Myocyte (in vitro differentiated cells): ENCODE measurements at regions not wholly inside any gene's neighbourhood (a gene's known extent, or its start where the extent isn't known, plus 50 kb on each side); places are given as distances from the start of the nearest gene placed in this dataset.

ENCODE experiments used
- DNase-seq: peaks from one replicate; pipeline ENCODE4 v3.0.0-alpha.2; 2012; ENCODE audit warnings: low read depth

DNA sequence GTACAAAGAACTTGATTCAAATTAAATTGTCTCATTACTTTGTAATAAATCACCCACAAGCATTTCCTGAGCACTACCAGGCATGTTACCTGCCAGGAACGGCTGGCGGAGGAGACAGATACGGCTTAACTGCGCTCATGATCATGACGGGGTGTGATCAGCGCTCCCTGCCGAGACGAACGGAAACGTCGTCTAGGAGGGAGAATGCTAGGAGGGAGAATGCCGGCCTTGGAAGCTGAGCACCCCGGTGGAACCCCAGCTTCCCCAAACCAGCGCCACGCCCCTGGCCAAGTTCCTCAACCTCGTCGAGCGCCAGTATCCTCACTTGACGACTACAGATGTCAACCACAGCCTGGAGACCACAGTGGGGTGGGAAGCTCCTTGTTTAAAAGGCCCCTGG lies 272.8 kb downstream of the CTTN start:
- no peak for DNase-seq

DNA sequence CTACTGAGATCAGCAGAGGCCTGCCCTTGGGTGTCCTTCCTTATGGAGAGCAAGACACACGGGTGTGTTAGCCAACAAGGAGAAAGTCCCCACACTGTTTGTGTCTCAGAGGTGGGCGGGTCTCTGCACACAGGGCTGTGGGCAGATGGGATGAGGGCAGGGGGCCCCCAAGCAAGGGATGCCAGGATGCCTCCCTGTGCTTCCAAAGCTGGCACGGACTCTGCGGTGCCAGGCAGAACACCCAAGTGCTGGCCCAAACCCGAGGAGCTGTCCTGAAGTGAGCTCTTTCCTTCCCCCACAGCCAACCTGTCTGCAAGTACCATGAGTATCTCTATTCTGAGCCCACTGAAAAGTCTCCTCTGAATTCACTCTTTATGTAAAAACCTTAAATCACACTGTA lies 273.3 kb downstream of the CTTN start:
- no peak for DNase-seq

DNA sequence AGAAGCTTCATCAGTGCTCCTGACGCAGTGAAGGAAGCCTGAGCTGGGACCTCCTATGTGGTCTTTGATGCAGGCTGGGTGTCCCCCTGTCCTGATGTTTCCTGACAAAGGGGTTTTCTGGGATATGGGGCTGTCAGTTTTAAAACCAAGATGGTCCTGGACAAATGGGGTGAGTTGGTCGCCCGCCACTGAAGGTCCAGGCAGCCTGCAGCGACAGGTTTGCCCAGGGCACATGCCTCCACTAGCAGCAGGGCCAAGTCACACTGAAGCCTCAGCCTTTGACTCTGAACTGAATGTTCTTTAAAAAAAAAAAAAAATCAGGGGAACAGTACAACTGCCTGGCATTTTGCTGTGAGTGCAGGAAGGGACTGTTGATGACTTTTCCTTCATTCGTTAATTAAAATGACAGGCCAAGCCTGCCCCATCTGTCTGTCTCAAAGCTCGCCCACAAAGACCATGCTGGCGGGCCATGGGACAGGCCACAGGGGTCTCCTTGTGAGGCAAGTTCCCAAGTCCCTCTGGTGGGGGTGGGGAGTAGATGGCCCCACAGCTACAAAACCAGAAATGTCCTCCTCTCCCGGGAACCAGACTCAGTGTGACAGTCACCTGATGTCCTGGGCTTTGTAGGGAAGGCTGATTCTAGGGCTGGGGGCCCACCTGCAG lies 274.8 kb downstream of the CTTN start:
- no peak for DNase-seq

DNA sequence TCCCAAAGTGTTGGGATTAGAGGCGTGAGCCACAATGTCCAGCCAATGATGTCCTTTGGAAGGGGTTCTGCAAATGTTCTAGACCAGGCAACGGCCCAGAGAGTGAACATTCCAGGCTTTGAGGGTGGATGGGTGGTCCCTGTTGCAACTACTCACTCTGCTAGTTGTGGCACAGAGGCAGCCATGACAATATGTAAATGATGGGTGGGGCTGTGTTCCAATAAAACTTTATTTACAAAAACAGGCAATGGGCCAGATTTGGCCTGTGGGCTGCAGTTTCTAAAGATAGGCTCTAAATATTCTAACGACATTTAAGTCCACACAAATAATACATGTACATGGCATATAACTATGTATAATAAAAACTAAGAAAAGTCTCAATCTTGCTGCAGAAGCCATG lies 276.3 kb downstream of the CTTN start:
- DNase-seq, result no peak

DNA sequence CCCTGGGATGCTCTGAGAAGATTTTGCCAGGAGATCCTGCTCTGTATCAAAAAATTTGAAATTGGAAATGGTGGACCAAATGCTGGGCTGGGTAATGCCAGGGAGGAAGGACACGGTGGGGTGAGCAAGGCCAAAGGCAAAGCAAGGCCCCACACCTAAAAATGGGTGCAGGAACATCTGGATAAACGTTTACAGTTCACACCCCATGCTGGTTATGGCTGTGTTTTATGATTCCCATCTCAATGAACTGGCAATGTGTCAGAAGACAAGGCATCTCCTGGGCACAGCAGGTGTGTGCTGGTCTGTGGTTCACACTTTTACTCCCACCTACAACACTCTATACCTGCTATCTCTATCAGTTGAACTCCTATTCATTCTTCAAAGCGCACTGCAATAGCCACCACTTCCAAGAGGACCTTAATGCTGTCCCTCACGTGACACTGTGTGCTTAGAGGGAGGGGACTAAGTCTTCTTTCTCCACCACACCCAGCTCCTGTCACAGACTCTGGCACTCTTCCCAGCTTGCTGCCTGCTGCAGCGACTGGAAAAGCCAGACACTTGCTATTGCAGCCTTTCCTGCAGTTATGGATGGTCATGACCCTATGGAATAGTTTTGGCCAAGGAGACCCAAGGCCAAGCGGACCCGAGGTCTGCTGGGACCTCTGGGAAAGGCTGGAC lies 277.5 kb downstream of the CTTN start:
- peak; percentile 19 for DNase-seq

DNA sequence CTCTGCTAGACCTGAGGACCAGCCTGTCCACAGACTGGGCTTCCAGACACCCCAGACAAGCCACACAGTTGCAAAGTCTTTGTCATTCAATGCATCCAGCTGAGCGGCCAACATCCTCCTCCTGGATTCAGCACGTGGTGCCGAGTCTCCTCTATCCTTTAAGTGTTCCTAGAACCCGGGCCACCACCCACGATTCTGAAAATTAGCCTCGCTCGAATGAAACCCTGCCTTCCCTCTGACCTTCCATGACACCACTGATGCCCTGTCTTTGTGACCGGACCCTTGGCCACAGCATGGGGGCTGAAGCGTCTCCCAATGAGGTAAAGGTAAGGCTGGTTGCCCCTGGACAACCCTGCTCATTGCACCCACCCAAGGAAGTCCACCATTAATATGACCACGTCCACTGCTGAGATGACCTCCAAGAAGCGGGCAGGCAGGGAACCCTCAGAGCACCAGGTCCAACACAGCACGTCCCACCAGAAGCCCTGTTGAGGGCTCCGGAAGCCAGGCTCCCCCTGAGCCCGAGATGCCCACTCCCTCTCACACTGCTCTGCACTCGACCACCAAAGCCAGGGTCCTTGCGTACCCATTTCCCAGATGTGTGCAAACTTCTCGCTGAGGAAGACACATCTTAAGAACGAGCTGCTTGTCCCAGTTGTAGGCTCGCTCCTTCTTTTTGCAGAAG lies 279.0 kb downstream of the CTTN start:
- DNase-seq, result no peak

DNA sequence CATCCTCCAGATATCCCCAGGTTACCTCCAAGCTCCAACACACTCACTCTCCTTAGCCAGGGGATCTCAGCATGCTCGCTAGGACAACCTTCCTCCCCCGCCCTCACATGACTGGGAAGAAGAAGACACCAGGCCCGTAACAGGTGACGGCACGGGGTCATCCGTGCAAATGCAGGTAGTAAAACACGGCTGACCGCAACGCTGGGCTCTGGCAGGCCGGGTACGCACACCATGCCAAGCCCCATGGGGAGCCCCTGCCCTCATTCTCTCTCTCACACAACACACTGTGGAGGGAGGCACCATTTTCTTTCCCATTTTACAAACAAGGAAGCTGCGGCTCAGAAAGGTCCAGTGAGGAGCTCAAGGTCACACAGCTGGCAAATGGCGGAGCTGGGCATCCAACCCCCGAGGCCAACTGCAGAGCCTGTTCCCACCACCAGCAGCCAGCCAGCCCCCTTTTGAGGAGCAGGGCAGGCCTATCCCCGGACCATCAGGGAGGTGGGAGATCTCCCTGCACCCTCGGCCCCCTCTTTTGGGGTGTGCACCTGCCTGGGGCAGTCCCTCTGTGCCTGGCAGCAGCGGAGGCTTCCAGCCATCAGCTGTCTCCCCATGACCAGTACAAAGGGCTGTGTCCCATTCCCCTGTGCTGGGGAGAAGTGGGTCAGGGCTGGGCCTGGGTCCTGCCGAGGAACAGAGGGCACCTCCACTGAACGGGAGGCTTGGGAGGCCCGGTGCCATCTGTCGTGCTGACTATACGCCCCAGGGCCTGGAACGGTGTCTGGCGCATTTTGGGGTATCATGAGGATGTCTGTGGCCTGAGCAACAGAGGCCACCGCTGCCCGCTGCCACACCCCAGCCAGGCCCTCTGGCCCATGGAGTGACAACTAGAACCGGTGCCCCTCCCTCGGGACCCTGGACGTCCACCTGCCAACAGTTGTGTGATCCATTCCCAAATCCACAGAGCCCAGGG lies 280.9 kb downstream of the CTTN start:
- DNase-seq, result no peak

DNA sequence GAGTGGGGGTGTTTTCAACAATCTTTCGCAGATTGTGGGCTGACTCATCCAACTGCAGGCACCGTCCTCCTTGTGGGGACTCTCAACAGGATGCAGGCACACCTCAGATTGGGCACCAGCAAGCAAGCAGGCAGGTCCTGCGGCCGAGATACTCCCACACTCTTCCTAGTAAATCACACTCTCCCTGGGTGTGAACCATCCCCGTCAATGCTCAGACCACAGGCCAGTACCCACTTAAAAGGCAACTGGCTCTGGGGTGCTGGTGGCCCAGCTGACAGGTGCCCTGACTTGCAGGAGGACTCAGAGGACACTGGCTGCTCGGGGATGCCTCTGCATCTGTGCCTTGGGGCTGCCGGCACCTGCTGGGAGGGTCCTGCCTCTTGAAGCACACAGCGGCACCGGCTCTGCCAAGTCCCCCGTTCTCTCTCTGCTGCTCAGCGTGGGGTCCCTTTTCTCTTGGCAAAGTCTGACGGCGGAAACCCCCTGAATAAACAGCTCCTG lies 282.5 kb downstream of the CTTN start:
- DNase-seq, result no peak

DNA sequence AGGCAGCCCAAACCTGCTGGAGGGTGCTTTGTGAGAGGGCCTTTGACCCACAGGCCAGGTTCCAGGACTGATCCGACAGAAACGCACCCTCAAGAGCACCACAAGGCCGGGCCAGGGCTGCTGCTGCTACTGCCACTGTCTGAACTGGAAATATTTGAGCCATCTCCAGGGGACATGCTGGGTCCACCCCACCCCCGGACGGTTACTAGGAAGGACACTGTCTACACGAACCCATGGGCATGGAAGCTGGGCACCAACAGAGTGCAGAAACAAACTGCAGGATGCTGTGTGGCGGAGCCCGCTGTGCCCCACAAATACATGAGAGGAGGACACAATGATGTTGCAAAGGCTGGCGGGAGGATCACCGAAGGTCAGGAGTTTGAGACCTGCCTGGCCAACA lies 283.7 kb downstream of the CTTN start:
- DNase-seq, result no peak

DNA sequence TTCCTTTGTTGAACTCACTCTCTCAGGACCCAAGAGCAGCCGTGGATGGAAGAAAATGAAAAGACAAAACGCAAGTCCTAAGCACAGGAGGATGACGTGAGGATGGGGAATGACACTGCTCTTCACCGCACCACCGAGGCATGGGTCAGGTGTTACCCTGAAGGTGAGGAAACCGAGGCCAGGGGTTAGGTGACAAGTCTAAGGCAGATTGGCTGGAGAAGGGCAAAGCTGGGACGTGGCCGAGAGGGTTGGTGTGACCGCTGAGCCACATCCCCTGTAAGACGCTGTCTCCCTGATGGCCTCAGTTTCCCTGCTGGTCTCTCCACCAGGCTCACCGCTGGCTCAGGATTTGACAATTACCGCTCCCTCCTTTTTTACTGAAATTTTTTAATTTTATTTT lies 284.4 kb downstream of the CTTN start:
- no peak for DNase-seq

DNA sequence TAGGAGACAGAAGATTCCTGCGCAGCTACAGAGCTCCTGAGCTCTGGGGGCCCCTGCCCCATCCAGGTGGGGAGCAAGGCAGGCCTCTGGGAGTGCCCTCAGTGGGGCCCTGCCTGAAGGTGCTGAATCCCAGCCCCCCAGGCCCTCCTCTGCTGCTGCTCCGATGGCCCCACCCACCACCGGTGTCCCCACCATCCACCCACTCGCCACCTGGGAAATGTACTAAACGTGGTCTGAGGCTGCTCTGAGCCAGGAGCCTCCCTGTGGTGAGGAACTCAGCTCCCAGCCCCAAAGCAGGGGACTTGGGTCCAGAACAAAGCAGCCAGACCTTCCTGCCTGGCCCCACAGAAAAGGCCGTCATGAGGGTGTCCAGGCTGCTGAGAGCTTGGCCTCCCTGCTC lies 289.4 kb downstream of the CTTN start:
- no peak for DNase-seq

DNA sequence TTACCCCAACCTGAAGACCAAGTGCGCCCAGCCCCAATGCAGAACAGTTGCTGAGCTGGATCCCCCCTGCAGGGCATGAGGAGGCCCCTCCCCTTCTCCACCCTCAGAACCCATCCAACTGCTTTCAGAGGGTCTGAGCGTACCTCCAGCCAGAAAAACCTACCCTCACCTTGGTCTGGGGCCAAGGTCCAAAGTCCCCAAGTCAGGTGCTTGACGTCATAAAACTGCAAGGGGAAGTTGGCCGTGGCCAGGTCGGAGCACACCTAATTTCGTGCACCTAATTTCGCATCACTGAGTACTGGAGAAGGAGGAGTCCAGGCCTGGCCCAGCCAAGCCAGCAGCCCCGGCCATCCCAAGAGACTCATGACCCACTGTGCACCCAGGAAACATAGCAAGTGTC lies 289.8 kb downstream of the CTTN start:
- no peak for DNase-seq

DNA sequence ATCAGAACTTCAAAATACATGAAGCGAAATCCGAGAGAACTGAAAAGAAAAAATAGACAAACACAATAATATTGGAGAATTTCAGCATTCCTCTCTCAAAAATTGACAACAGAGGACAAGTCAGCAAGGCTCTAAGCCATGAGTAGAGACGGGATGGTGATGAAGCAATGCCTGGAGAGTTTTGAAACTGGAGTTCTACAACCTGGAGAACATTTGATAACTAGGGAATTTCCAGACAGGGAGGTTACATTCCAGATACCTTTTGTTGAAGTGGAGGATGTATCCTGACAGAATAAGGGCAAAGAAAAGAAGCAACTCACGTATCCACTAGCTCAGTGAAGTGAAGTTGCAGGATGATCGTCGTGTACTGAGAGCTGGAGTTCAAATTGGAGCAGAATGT lies 291.4 kb downstream of the CTTN start:
- no peak for DNase-seq

DNA sequence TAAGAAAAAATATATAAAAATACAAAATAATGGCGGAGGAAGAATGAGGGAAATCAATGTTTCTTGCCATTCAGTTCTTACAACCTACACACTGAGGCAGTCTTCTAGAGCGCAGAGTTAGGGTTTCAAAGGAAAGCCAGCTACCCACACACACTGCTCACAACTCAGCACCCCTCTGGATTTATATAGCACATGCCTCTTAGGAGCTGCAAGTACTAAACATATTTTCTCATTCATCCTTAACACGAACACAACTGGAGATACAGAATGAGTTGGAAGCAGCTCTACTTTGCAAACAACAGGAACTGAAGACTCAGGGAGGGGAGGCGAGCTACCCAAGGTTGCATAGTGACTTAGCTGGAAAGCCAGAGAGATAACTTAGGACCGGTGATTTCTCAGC lies 293.8 kb downstream of the CTTN start:
- no peak for DNase-seq

DNA sequence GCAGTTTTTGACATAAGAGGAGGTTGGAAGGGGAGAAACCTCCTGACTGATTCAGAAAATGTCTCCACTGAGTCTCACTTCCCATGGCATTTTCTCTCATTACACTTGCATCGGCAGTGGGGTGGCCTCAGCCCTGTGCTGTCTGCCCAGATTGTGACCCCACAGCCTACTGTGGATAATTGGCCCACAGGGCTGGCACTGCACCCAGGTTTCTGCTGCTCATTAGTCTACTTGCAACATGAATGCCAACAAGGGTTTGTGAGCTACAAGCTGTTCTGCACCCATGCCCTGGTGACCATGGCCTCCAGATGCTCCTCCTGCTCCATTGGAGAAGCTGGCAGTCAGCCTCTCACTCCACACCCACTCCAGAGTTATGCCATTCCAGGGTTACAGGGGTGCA lies 296.0 kb downstream of the CTTN start:
- DNase-seq, result no peak

DNA sequence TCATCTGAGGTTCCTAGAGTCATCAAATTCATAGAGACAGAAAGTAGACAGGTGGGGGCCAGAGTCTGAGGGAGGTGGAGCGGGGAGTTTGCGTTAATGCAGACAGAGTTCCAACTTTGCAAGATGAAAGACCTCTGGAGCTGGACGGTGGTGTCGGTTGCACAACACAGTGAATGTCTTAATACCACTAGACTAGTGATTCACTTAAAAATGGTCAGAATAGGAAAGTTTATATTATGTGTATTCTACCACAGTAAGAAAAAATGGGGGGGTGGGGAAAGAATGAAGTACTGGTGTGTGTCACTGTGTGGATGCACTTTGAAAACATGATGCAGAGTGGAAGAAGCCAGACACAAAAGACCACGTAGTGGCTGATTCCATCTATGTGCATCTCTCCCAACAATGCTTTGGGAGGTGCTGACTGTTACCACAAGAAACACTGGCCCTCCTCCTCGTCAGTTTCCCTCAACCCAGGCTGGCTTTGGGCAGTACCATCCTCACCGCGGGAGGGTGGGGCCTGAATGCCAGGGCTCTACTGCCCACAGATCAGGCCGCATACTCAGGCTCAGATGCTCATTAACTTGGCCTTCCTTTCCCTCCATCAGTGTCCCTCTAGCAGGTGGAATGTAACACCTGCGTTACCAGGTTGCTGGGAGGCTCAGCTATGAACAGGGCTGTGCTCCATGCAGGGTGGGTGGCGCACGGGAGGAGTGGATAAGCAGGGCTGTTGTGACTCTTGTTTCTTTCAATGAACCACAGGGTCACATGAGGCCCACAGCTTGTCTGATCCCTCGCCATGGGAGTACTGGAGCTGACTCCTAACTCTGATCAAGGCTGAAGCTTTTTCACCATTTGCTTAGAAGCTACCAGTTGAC lies 297.0 kb downstream of the CTTN start:
- DNase-seq, result no peak

DNA sequence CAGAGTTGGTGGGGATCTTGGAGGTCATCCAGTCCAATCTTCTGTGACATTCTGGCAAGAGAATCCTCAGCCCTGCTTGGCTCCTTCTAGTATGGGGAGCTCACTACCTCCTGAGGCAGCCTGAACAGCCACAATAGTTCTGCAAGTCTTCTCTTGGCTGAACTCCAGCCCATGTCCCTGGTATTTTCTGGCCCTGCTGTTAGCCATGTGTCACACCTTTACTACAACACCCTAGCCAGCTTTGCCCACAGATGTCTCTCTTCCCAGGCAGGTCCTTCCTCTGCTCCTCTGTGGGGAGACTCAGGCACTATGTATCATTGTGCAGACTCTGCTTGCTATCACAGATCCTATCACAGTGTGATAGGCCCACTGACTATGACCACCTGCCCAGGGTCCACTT lies 297.7 kb downstream of the CTTN start:
- no peak for DNase-seq

DNA sequence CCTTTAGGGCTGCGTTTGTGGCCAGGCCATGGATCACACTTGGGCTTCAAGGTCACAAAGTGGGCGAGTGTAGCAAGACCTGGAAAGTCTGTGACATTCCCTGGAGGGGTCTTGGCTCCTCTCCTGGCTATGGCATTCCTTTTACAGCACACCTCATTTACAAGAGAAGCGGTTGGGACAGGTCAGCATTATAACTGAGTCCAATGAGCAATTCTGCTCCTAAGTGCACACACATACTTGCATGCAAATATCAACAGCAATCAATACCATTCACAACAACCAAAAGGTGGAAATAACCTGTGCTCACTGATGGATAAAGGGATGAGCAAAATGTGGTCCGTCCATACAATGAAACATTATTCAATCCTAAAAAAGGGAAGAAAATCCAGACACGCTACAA lies 298.2 kb downstream of the CTTN start:
- no peak for DNase-seq

DNA sequence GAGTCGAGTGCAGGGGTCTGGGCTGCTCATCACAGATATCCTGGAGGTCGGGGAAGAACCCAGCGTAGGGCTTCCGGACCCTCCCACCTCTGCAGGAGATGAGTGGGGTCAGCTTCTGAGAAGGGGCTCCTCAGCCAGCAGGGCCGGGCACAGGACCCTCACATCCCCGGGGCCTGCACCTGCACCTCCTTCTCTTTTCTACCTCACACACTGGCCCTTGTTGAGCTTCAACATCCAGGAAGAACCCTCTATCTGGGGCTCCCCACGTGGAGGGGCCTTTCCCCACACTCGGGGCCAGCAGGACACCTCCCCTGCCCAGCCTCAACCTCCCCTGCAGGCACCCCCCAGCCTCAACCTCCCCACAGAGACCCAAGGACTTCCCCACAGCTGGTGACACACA lies 299.4 kb downstream of the CTTN start:
- no peak for DNase-seq

DNA sequence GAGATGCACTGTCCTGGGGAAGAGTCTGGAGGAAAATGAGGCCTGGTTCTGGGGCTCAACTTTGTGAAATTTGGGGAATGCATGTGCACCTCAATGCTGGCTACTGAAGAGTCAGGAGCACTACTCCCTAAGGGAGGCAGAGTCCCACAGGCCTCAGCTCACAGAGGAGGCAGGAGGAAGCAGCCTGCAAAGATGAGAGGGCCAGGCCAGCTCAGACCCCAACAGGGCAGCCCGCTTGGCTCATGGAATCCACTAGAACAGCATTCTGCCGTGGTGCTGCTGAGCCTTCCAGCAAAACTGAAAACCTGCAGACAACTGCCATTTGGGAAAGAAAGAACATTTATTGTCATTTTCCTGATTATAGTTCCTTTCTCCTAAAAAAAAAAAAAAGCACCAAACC lies 300.5 kb downstream of the CTTN start:
- DNase-seq, result no peak
